HEK293T (cell line): ENCODE measurements at regions not wholly inside any gene's neighbourhood (a gene's known extent, or its start where the extent isn't known, plus 50 kb on each side); places are given as distances from the start of the nearest gene placed in this dataset.
"Not testable (repeated sequence)": the region's sequence is repeated elsewhere in the genome, so short reads cannot be mapped to it uniquely, and the experiment has no call there.

Experiments used
- ARNT ChIP-seq: fragments of 450-650 bp; IDR thresholded peaks from 2 replicates; pipeline ENCODE4 v1.6.1; 2017; ENCODE audit warnings: mild to moderate bottlenecking
- BHLHE40 ChIP-seq: fragments of 450-650 bp; IDR thresholded peaks from 2 replicates; pipeline ENCODE4 v1.6.1; 2016; ENCODE audit warnings: mild to moderate bottlenecking, moderate library complexity, borderline replicate concordance
- ELF4 ChIP-seq: fragments of 450-650 bp; IDR thresholded peaks from 2 replicates; pipeline ENCODE4 v1.6.1; 2017; ENCODE audit warnings: antibody characterized with exemption
- FOXM1 ChIP-seq: fragments of 450-650 bp; IDR thresholded peaks from 2 replicates; pipeline ENCODE4 v1.6.1; 2017; ENCODE audit warnings: mild to moderate bottlenecking, borderline replicate concordance
- HDGF ChIP-seq: fragments of 450-650 bp; IDR thresholded peaks from 2 replicates; pipeline ENCODE4 v1.6.1; 2017; ENCODE audit warnings: antibody characterized with exemption, borderline replicate concordance
- L3MBTL2 ChIP-seq: fragments of 450-650 bp; conservative IDR thresholded peaks from 2 replicates; pipeline ENCODE4 v1.6.1; 2016; ENCODE audit warnings: mild to moderate bottlenecking
- LEF1 ChIP-seq: fragments of 450-650 bp; IDR thresholded peaks from 2 replicates; pipeline ENCODE4 v1.6.1; 2017; ENCODE audit warnings: mild to moderate bottlenecking, borderline replicate concordance
- PKNOX1 ChIP-seq: fragments of 450-650 bp; IDR thresholded peaks from 2 replicates; pipeline ENCODE4 v1.6.1; 2016
- SP1 ChIP-seq: fragments of 450-650 bp; IDR thresholded peaks from 2 replicates; pipeline ENCODE4 v1.6.1; 2017
- SUZ12 ChIP-seq: fragments of 450-650 bp; IDR thresholded peaks from 2 replicates; pipeline ENCODE4 v1.6.1; 2016; ENCODE audit warnings: mild to moderate bottlenecking
- ZNF384 ChIP-seq: fragments of 450-650 bp; IDR thresholded peaks from 2 replicates; pipeline ENCODE4 v1.6.1; 2016

GRCh38 chr9:40930426-40930825 is 198.1 kb downstream of the FOXD4L6 start:
- TF ChIP-seq SP1, BHLHE40, HDGF, PKNOX1, ELF4, SUZ12, L3MBTL2, FOXM1, ARNT, ZNF384, LEF1: not testable (repeated sequence)
